GM23248 (cell line): ENCODE measurements at regions not wholly inside any gene's neighbourhood (a gene's known extent, or its start where the extent isn't known, plus 50 kb on each side); places are given as distances from the start of the nearest gene placed in this dataset.

Experiments
- DNase-seq: peaks from one replicate; pipeline ENCODE4 v3.0.0-alpha.2; 2015
- H2AFZ ChIP-seq: fragments of 200-600 bp; sonication (generic); 2 replicates; pipeline ENCODE4 v1.6.1; 2016; ENCODE audit warnings: antibody characterized with exemption
- H3F3A ChIP-seq: fragments of 200-600 bp; sonication (generic); 2 replicates; pipeline ENCODE4 v1.6.1; 2016; ENCODE audit warnings: mild to moderate bottlenecking, antibody characterized with exemption, mixed run types; ENCODE audit not compliant: insufficient read depth
- H3K27ac ChIP-seq: fragments of 200-600 bp; sonication (generic); 2 replicates; pipeline ENCODE4 v1.5.1; 2016; ENCODE audit warnings: mild to moderate bottlenecking
- H3K27me3 ChIP-seq: fragments of 200-600 bp; sonication (generic); replicated peaks from 2 replicates; pipeline ENCODE4 v1.6.1; 2016; ENCODE audit warnings: mild to moderate bottlenecking; ENCODE audit not compliant: insufficient read depth
- H3K36me3 ChIP-seq: fragments of 200-600 bp; sonication (generic); 2 replicates; pipeline ENCODE4 v1.6.1; 2016; ENCODE audit warnings: low read depth, mild to moderate bottlenecking
- H3K4me1 ChIP-seq: fragments of 200-600 bp; sonication (generic); 2 replicates; pipeline ENCODE4 v1.6.1; 2016; ENCODE audit warnings: mild to moderate bottlenecking; ENCODE audit not compliant: insufficient read depth
- H3K4me2 ChIP-seq: fragments of 200-600 bp; sonication (generic); one replicate; pipeline ENCODE4 v1.6.1; 2016; ENCODE audit warnings: mild to moderate bottlenecking; ENCODE audit not compliant: unreplicated experiment
- H3K4me3 ChIP-seq: fragments of 200-600 bp; sonication (generic); 2 replicates; pipeline ENCODE4 v1.5.1; 2016; ENCODE audit warnings: mild to moderate bottlenecking
- H3K79me2 ChIP-seq: fragments of 200-600 bp; sonication (generic); 2 replicates; pipeline ENCODE4 v1.6.1; 2016; ENCODE audit warnings: mild to moderate bottlenecking; ENCODE audit not compliant: insufficient read depth
- H3K9ac ChIP-seq: fragments of 200-600 bp; sonication (generic); 2 replicates; pipeline ENCODE4 v1.6.1; 2016; ENCODE audit warnings: mild to moderate bottlenecking
- H3K9me2 ChIP-seq: fragments of 200-600 bp; sonication (generic); 2 replicates; pipeline ENCODE4 v1.6.1; 2016; ENCODE audit warnings: mixed run types, mild to moderate bottlenecking, moderate library complexity; ENCODE audit not compliant: insufficient read depth
- H3K9me3 ChIP-seq: fragments of 200-600 bp; sonication (generic); one replicate; pipeline ENCODE4 v1.6.1; 2017; ENCODE audit warnings: low read depth
- H4K20me1 ChIP-seq: fragments of 200-600 bp; sonication (generic); 2 replicates; pipeline ENCODE4 v1.6.0; 2016; ENCODE audit not compliant: insufficient read depth
- EZH2 ChIP-seq: fragments of 200-600 bp; sonication (generic); IDR thresholded peaks from 2 replicates; pipeline ENCODE4 v1.6.1; 2018; ENCODE audit warnings: antibody characterized with exemption, mild to moderate bottlenecking; ENCODE audit not compliant: insufficient read depth, poor library complexity, severe bottlenecking
- EZH2phosphoT487 ChIP-seq: fragments of 200-600 bp; sonication (generic); IDR thresholded peaks from 2 replicates; pipeline ENCODE4 v1.6.1; 2018; ENCODE audit warnings: antibody characterized with exemption, moderate library complexity, mild to moderate bottlenecking, low read depth; ENCODE audit not compliant: insufficient read depth
- WGBS, 2 experiments: methylation state at CpG; one replicate each; pipeline ENCODE4 v1.1.6; 2015 to 2017; ENCODE audit warnings: low lambda C conversion rate in 2 of 2, low coverage in 1 of 2; ENCODE audit errors: missing lambda C conversion rate in 2 of 2; 5-methylcytosine and 5-hydroxymethylcytosine counted together
- in situ Hi-C: fragments of 300-500 bp; cut with MboI; formaldehyde crosslinking; loops from 2 replicates; pipeline ENCODE4 v1.15.0; 2020

- no peaks in the 10 kb centered on the region for H3K27me3 ChIP-seq
- H3K4me2 ChIP-seq: no peak overlapping the region
- no peaks in the 10 kb centered on the region for H3K4me1 ChIP-seq
- no peaks in the 10 kb centered on the region for H3K79me2 ChIP-seq
- no peaks in the 10 kb centered on the region for H3K36me3 ChIP-seq
- in situ Hi-C loops: no loop called here
- H3K9me2 ChIP-seq: no peaks in the 10 kb centered on the region
- DNase-seq: no peak
- no peak overlapping the region for H3K27ac ChIP-seq
- no peaks in the 10 kb centered on the region for H4K20me1 ChIP-seq
- no peak overlapping the region for H3K4me3 ChIP-seq
- no peaks in the 10 kb centered on the region for H3F3A ChIP-seq
- no peak for TF ChIP-seq EZH2phosphoT487
- TF ChIP-seq EZH2: no peak
- 27 to 50% methylated on average over 1 of the region's 1 CpG for WGBS, 2 experiments
- H3K9me3 ChIP-seq: no peaks in the 10 kb centered on the region
- H3K9ac ChIP-seq: no peak overlapping the region
- H2AFZ ChIP-seq: no peak overlapping the region
These were observed 466.9 kb downstream of the CBLN4 start for GRCh38 chr20:55538261-55538908.

GRCh38 chr20:55535366-55535765 is 470.0 kb downstream of the CBLN4 start:
- 12 to 19% methylated on average over 7 of the region's 7 CpGs for WGBS, 2 experiments
- DNase-seq: no peak
- no peak overlapping the region for H3K4me2 ChIP-seq
- H3K9me2 ChIP-seq: no peaks in the 10 kb centered on the region
- H3K27ac ChIP-seq: no peak overlapping the region
- no peak overlapping the region for H3K9ac ChIP-seq
- no peaks in the 10 kb centered on the region for H3K9me3 ChIP-seq
- in situ Hi-C loops: no loop called here
- no peak overlapping the region for H2AFZ ChIP-seq
- no peaks in the 10 kb centered on the region for H4K20me1 ChIP-seq
- H3F3A ChIP-seq: no peaks in the 10 kb centered on the region
- no peaks in the 10 kb centered on the region for H3K27me3 ChIP-seq
- no peaks in the 10 kb centered on the region for H3K4me1 ChIP-seq
- no peak for TF ChIP-seq EZH2phosphoT487
- no peak for TF ChIP-seq EZH2
- H3K4me3 ChIP-seq: no peak overlapping the region
- H3K36me3 ChIP-seq: no peaks in the 10 kb centered on the region
- no peaks in the 10 kb centered on the region for H3K79me2 ChIP-seq

GRCh38 chr20:55533632-55534031 is 471.7 kb downstream of the CBLN4 start:
- no peaks in the 10 kb centered on the region for H3K36me3 ChIP-seq
- no peaks in the 10 kb centered on the region for H3K4me1 ChIP-seq
- no peak overlapping the region for H3K9ac ChIP-seq
- H3K9me2 ChIP-seq: no peaks in the 10 kb centered on the region
- no peak overlapping the region for H3K4me2 ChIP-seq
- H3K79me2 ChIP-seq: no peaks in the 10 kb centered on the region
- no peaks in the 10 kb centered on the region for H3F3A ChIP-seq
- no peak overlapping the region for H3K27ac ChIP-seq
- no peak overlapping the region for H3K4me3 ChIP-seq
- no peak overlapping the region for H2AFZ ChIP-seq
- no peaks in the 10 kb centered on the region for H3K9me3 ChIP-seq
- H3K27me3 ChIP-seq: no peaks in the 10 kb centered on the region
- WGBS, 2 experiments: 58 to 60% methylated on average over 3 of the region's 3 CpGs
- in situ Hi-C loops: no loop called here
- H4K20me1 ChIP-seq: no peaks in the 10 kb centered on the region
- no peak for DNase-seq
- TF ChIP-seq EZH2: no peak

- no peak overlapping the region for H3K4me2 ChIP-seq
- in situ Hi-C loops: no loop called here
- H4K20me1 ChIP-seq: no peaks in the 10 kb centered on the region
- no peaks in the 10 kb centered on the region for H3K9me2 ChIP-seq
- DNase-seq: no peak
- no peaks in the 10 kb centered on the region for H3K9me3 ChIP-seq
- no peak overlapping the region for H2AFZ ChIP-seq
- H3F3A ChIP-seq: no peaks in the 10 kb centered on the region
- H3K79me2 ChIP-seq: no peaks in the 10 kb centered on the region
- H3K4me3 ChIP-seq: no peak overlapping the region
- H3K36me3 ChIP-seq: no peaks in the 10 kb centered on the region
- no peaks in the 10 kb centered on the region for H3K4me1 ChIP-seq
- WGBS, 2 experiments: 30 to 37% methylated on average over 3 of the region's 3 CpGs
- TF ChIP-seq EZH2phosphoT487 (no peak), EZH2 (no peak)
- H3K27me3 ChIP-seq: no peaks in the 10 kb centered on the region
- H3K9ac ChIP-seq: no peak overlapping the region
- no peak overlapping the region for H3K27ac ChIP-seq
These were observed 474.6 kb downstream of the CBLN4 start for GRCh38 chr20:55530763-55531162.

GRCh38 chr20:55528482-55528881 is 476.8 kb downstream of the CBLN4 start:
- 10% methylated on average over 3 of the region's 3 CpGs for WGBS, 2 experiments
- no peaks in the 10 kb centered on the region for H3K27me3 ChIP-seq
- H3K9me3 ChIP-seq: no peaks in the 10 kb centered on the region
- no peaks in the 10 kb centered on the region for H3K4me1 ChIP-seq
- in situ Hi-C loops: no loop called here
- no peak overlapping the region for H2AFZ ChIP-seq
- H3F3A ChIP-seq: no peaks in the 10 kb centered on the region
- H3K9me2 ChIP-seq: no peaks in the 10 kb centered on the region
- H3K27ac ChIP-seq: no peak overlapping the region
- H4K20me1 ChIP-seq: no peaks in the 10 kb centered on the region
- DNase-seq: no peak
- no peaks in the 10 kb centered on the region for H3K36me3 ChIP-seq
- no peak overlapping the region for H3K4me2 ChIP-seq
- no peak overlapping the region for H3K4me3 ChIP-seq
- no peaks in the 10 kb centered on the region for H3K79me2 ChIP-seq
- TF ChIP-seq EZH2: no peak
- TF ChIP-seq EZH2phosphoT487: no peak
- no peak overlapping the region for H3K9ac ChIP-seq
